HG03025 (cell line): ENCODE measurements at regions not wholly inside any gene's neighbourhood (a gene's known extent, or its start where the extent isn't known, plus 50 kb on each side); places are given as distances from the start of the nearest gene placed in this dataset.

Experiments
- ATAC-seq: cut with Tn5 transposase; IDR thresholded peaks from one replicate; pipeline ENCODE4 v1.9.1; 2021; ENCODE audit warnings: mild to moderate bottlenecking, moderate library complexity; ENCODE audit not compliant: unreplicated experiment, low FRiP score

DNA sequence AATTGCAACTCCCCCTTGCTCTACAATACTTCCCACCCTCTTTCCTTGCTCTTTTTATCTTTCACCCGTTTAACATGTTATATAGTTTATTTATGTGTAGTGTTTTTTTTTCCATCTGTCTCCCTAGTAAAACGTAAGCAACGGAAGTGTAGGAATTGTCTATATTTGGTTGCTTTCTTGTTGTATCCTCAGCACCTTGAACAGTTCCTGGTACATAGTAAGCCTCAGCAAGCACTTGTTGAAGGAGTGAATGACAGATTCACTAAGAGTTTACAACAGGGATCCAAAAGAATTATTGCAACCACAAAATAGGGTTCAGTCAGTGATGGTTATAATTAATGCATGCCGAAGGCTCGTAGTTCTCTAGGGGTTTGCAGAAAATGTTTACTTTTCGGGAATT, 242.7 kb downstream of the SAMD5 start:
- no peak for ATAC-seq

DNA sequence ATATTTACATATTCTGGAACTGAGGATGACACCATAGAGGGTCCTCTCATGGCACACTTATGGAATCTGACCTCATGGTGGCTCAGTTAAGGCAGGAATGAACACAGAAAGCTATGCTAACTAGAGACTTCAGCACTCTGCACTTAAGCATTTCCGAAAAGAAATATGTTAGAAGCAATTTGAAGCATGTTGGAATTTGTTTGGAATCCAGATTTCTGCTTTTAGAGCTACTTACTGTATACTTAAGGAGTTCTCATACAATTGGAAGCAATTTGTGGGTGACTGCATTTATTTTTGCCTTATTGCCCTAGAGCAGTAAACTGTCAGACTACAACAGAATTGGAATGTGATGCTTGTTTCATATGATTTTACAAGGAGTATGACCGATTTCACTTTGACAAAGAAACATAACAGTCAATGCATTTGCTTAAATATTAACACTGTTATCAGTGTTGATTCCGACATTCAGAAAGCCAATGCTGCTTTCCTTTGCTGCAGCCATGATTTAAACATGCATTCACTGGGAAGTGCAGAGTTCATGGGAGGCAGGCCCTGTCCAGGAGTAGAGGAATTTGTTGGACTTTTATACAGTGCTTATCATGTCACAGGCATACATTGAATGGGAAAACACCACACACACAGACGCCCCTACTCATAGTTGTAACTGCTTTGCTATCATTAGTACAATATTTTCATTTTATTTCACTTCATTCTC, 244.4 kb downstream of the SAMD5 start:
- no peak for ATAC-seq

DNA sequence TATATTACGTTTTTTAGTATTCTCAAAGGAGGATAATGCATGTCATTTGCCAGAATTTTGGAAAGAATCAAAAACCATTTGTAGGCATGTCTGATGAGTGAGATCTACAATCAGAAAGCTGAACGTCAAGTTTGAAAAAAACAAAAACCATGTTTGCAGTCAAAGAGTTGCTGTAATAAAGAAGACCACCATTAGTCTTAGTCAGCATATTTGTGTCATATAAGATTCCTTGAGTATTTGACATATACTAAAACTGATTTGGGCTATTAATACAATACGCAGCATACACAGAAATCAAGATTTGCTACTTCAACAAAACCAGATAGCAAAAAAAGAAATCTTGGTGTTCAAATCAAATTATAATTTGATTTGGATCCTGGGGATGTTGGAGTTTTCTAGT, 247.5 kb downstream of the SAMD5 start:
- no peak for ATAC-seq

DNA sequence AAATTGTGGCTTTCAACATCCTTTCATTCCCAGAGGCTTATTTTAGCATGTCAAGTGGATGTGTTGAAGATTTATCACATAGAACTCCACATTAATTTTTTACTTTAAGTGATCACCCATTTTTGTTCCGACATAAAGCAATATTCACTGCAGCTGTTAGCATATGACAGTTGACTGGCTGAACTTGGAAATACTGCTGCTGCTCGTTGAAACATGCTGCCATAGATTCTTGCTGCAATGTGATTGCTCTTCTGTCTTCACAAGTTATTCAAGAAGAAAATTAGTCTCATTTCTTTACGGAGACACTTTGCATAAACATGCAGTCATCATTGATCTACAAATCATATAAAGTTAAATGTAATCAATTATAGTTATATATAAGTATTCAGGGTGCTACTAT, 248.4 kb downstream of the SAMD5 start:
- ATAC-seq: no peak

DNA sequence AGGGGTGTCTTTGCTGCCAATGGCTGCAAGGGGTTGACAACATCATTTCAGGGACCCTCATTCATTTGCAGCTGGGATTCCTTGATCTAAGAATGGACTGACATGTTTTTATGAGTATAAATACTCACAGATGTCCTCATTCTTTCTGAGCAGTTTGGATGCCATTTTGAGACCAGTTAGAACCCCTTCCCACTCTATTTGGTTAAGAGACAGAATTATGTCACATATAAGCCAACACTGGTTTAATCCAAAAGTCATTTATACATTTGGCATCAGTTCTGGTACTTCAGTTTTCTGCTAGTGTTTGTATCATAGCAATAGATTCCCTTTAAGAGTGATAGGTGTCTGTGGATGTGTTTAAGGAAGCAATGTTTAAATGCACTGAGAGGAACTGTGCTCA, 248.8 kb downstream of the SAMD5 start:
- ATAC-seq: no peak

DNA sequence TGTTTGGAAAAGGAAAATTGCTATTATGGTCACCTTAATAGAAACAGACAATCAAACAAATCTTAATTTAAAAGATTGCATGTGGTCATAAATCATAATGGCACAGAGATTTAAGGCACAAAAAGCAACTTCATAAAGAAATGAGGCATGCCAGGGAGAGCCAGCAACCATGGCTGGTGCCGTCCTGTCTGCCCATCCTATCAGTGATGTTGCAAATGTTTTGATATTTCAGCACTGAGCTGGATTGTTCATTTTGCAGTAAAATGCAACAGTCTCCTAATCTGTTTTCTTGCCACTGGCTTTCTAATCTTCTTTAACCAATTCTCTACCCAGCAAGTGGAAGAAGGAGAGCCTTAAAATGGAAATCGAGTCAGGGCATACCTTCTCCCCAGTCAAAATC, 249.8 kb downstream of the SAMD5 start:
- no peak for ATAC-seq

DNA sequence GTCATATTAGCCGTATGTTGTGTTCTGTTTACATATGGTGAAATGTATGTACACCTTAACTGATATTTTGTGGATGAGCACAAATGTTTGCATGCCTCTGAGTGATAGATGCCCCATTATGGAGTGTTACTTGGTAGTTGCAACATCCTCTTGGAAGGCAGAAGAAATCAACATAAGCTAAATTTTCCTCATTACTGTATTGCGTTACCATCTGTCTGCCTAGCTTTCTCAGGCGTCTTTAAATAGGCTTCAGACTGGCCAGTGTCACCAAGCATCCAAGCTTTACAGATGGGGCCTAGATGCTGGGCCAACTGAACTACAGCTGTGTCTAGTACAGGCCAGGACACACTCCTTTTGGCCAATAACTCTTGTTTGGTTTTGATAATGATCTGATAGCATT, 250.6 kb downstream of the SAMD5 start:
- ATAC-seq: no peak

DNA sequence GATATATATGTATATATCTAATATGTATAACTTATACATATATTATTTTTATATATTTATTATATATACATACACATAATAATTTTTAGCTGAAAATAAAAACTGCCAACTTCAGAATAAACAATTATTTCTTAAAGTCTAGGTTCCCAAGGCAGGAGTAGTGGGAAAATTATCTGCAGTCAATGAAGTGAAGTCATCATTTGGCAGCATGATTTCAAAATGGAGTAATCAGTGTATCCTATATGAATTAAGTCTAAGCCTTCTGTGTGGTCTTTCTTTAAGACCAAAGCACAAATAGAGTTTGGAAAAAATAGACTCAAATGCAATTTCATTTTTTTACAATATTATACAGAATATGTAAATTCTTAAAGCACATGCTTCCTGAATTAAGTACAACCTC, 251.0 kb downstream of the SAMD5 start:
- no peak for ATAC-seq

DNA sequence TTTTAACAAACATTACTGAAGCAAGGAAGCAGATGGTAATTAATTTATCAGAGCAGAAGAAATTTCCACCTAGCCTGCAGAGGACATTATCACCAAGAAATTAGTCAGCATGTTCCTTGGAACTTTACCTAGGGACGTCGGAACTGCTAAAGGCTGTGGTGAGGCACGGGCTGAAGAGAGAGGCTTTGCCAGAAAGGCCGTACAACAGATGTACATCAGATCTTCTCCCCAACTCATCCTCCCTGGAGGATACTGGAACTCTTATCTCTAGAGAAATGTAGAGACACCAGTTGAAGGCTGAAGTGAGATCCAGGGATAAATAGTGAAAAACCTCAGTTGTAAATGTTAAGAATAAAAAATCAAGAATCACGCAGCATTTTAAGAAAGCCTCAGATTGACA, 257.1 kb downstream of the SAMD5 start:
- no peak for ATAC-seq

DNA sequence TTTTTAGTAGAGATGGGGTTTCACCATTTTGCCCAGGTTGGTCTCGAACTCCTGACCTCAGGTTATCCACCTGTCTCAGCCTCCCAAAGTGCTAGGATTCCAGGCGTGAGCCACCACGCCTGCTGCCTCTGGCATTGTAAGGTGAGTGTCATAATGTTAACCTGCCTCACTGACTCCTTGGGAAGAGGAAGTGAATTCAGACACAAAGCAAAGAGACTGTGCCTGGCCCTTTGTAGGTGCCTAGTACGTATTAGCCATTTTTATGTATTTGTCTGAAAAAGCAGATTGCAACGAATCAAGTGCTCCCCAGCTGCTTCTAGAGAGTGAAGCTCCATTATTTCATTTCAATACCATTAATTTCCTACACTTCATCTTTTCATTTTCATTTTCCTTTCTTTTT, 260.5 kb downstream of the SAMD5 start:
- ATAC-seq: no peak

DNA sequence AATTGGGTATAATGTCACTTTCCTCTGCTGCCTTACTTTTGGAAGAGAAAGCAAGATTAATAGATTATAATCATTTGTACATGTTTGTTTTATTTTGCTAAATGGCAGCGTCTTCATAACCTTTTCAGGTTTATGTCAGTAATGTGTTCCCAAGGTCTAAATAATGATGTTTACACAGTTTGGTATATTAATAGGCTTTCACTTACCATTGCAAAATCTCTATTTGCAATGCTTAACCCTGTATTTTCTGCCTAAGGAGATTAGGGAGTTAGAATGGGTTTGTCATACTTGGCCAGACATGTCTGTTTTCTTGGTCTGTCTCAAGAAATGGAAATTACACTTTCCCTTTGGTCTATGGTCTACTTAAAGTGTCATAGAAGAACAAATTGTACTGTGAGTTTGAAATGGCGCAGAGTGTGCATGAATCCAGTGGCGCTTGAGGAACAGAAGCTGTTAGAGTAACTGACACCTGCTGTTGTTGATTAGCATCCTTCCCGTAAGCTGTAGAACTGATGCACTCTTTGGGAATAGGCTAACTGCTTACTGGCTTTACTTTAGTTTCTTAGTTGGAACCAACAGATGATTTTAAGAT, 261.1 kb downstream of the SAMD5 start:
- ATAC-seq: no peak

DNA sequence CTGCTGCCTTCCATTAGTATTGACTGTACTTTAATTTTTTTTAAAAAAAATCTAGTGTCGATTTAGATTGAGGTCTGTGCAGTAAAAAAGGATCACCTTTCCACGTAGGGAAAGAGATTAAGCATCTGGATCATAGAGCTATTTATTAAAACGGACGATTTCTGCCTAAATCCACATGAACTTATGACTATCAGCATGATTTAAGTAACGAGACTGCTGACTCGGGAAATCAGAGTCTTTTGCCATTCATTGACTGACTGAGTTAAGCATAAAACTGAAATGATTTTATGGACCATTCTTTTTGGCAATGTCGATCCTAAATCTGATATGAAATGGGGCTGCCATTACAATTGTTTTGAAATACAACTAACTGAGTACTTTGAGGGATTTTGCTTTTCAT, 261.7 kb downstream of the SAMD5 start:
- no peak for ATAC-seq

DNA sequence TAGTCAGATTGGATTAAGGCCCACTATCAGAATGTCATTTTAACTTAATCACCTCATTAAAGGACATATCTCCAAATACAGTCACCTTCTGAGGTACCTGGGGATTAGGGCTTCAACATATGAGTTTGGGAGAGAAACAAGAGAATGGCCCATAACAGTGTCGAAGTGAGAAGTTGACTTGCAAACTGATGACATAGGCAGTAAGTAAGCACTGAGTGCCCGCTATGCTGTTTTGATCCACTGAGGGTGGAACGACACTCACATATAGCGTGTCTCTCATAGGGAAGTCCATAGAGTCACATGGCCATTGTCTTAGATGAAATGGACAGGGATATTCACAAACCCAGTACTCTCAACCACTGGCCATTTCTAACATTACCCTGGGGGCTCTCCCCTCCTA, 264.2 kb downstream of the SAMD5 start:
- ATAC-seq: no peak

DNA sequence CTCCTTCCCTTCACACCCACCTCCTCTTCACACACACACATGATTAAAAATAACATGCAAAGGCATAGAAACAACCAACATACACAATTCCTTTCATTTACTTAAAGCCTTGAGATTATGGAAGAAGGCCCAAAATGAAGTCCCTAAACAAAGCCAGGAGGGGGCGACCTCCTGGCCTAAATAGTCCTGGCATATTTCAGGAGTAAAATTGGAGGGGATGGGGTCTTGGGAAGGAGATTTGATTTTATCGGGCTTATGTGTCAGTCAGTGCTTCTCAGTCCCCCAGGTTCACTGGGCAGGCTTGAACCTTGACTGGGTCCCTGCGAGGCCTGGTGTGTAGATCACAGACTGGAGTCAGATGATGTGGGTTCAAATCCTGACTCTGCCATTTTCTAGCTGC, 266.4 kb downstream of the SAMD5 start:
- ATAC-seq: no peak

DNA sequence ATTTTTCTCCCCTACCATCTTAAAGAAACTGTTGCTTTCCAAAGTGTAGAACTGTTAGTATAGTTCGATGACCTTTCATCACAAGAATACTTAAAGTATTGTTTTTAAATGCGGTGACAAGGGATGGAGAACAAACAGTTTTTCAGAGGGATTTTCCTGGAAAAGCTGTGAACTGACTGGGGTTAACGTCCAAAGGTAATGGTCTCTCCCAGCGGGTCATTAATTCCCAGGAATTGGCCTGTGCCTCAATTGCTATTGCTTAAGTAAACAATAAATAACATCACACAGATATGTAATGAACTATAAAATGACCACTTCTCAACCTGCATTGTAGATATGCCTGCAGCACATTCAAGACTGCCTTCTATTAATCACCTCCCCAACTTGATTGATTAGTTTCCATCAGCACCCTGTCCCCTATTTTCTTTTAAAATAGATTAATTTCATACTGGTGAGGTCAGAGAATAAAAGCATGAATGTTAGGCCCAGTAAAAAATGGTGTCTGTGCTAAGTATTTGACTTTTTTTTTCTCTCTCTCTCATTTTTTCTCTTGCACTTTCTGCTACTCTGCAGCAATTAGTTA, 268.2 kb downstream of the SAMD5 start:
- ATAC-seq: no peak

DNA sequence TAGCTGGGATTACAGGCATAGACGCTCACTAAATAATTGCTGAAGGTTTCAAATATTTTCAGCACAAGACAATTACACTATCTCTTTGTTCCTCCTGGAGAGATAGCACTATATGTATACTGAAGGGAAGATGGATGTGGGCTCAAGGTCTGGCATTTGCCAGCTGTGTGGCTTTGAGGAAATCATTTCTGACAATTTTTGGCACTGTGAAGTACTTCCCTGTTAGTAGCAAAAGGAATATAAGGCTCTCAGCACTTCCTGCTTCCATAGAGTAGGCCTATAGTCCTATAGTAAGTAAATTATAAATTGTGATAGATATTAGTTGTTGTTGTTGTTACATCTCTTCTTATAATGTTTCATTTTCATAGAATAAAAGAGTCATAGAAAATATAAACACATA, 271.1 kb downstream of the SAMD5 start:
- no peak for ATAC-seq

DNA sequence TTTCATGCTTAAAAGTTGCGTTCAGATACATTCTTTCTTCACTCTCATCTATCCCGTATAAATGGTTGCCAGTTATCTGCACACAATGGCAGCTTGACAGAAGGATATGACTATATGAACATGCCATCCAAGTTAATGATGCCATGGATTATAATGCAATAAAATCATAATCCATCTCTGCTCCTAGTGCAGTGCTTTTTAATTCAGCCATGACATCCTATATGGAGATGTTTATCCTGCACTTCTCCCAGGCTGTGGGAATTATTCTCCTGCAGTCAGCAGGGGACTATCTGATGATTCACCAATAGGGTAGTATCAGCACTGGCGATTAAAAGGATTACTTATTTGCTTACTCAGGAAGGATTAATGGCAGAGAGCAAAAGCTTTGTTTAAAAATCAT, 273.8 kb downstream of the SAMD5 start:
- no peak for ATAC-seq

DNA sequence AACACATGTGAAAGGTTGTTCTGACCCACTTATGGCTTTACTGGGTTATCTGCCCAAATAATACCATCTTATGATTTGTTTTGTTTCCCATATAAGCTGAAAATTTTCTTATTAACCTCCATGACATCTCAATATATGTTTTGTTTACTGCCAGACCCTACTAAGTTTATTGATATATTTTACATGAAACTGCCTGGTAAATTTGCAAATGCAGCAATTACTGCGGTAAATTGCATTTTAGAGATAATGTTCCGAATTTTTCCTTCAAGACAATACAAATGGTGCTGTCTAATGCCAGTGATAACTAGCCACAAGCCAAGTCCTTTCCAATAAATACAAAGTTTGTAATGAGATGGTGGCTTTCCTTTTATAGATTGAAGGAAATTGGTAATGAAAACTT, 275.9 kb downstream of the SAMD5 start:
- ATAC-seq: no peak

DNA sequence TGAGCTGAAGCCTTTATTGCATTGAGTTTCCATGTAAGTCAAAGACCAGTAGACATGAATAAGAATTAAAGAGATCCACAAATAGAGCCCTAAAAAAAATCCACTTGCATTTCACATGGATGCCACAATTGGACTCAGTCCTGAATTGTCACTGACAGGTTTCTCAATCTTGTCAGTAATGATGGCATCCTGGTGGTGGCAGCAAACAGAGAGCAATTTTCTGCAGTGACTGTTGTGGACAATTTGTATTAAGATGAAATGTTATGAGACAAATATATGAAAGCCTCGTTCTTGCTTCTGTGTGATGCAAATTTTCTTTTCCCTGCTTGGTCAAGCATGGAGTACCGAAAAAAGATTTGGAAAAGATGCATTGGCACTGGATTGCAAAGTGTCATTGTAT, 278.9 kb downstream of the SAMD5 start:
- ATAC-seq: no peak

DNA sequence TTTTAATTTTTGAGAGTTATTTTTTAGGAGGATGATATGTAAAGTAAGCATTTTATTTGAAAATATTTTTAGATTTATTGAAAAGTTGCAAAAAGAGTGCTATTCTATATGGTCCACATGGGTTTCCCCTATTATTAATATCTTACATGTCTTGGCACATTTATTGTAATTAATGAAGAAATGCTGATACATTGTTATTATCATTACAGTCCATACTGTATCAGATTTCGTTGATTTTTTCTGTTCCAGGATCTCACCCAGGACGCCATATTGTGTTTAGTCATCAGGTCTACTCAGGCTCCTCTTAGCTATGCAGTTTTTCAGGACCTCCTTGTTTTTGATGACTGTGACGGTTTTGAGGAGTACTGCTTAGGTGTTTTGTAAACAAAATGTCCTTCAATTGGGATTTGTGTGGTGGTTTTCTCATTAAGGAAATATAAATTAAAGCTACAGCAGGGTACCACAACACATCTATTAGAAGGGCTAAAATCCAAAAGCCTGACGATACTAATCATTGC, 281.0 kb downstream of the SAMD5 start:
- ATAC-seq: no peak

DNA sequence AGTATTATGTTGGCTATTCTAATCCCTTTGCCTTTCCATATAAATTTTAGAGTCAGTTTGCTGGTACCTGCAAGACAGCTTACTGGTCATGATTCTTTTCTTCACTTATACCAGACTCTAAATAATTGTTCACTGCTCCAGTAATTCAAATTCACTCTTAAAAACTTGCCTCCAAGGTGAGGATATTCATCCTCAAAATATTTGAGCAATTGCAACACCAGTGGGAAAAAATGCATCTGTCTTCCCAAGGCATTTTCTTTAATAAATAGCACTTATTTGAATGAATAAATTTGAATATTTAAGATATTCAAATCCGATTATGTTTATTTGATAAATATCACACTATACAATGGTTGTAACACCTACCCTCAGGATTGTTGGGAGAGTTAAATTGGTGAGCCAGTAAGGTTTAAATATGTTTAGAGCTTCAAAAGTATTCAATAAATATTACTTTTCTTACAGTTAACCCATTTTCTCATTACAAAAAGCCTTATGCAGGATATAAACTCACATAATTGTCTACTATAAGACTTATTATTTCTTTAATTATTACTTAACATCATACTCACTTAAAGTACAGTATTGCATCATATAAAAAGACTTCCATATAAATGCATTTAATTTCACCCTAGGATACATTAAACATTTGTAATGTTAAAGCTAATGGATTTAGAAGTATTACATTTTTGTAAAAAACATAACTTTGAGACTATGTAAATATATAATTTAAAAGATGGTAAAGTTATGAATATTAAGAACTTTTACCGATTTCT, 285.6 kb downstream of the SAMD5 start:
- no peak for ATAC-seq
